Hepatocyte (in vitro differentiated cells): ENCODE measurements at regions not wholly inside any gene's neighbourhood (a gene's known extent, or its start where the extent isn't known, plus 50 kb on each side); places are given as distances from the start of the nearest gene placed in this dataset.
A peak's percentile ranks its signal among the peaks of the same experiment; 100 is the strongest.
"Not testable (repeated sequence)": the region's sequence is repeated elsewhere in the genome, so short reads cannot be mapped to it uniquely, and the experiment has no call there.

Experiments
- DNase-seq: peaks from one replicate; pipeline ENCODE4 v3.0.0-alpha.2; 2016; ENCODE audit warnings: low spot score
- H2AFZ ChIP-seq: fragments of 200-600 bp; sonication (generic); 2 replicates; pipeline ENCODE4 v1.6.0; 2016; ENCODE audit warnings: antibody characterized with exemption, mild to moderate bottlenecking
- H3K27ac ChIP-seq: fragments of 200-600 bp; sonication (generic); 2 replicates; pipeline ENCODE4 v1.5.1; 2016; ENCODE audit warnings: mild to moderate bottlenecking
- H3K27me3 ChIP-seq: fragments of 200-600 bp; sonication (generic); 2 replicates; pipeline ENCODE4 v1.6.1; 2016
- H3K36me3 ChIP-seq: fragments of 200-600 bp; sonication (generic); replicated peaks from 2 replicates; pipeline ENCODE4 v1.5.1; 2016; ENCODE audit warnings: low read depth; ENCODE audit not compliant: insufficient read depth
- H3K4me1 ChIP-seq: fragments of 200-600 bp; sonication (generic); 2 replicates; pipeline ENCODE4 v1.5.1; 2016; ENCODE audit warnings: mild to moderate bottlenecking, moderate library complexity; ENCODE audit not compliant: insufficient read depth
- H3K4me2 ChIP-seq: fragments of 200-600 bp; sonication (generic); 2 replicates; pipeline ENCODE4 v1.6.0; 2016
- H3K4me3 ChIP-seq: fragments of 200-600 bp; sonication (generic); 2 replicates; pipeline ENCODE4 v1.5.1; 2016; ENCODE audit warnings: mild to moderate bottlenecking
- H3K79me2 ChIP-seq: fragments of 200-600 bp; sonication (generic); 2 replicates; pipeline ENCODE4 v1.6.0; 2017; ENCODE audit warnings: mild to moderate bottlenecking
- H3K9me2 ChIP-seq: fragments of 200-600 bp; sonication (generic); replicated peaks from 2 replicates; pipeline ENCODE4 v1.6.0; 2017; ENCODE audit warnings: mild to moderate bottlenecking; ENCODE audit not compliant: insufficient read depth
- H3K9me3 ChIP-seq: fragments of 200-600 bp; sonication (generic); 2 replicates; pipeline ENCODE4 v1.5.1; 2016; ENCODE audit warnings: low read depth, mild to moderate bottlenecking
- H4K20me1 ChIP-seq: fragments of 200-600 bp; sonication (generic); 2 replicates; pipeline ENCODE4 v1.6.0; 2016; ENCODE audit warnings: mild to moderate bottlenecking; ENCODE audit not compliant: insufficient read depth, poor library complexity, severe bottlenecking
- CTCF ChIP-seq: fragments of 200-600 bp; sonication (generic); IDR thresholded peaks from 2 replicates; pipeline ENCODE4 v1.5.1; 2016; ENCODE audit warnings: antibody characterized with exemption, mild to moderate bottlenecking; ENCODE audit not compliant: poor library complexity
- WGBS: methylation state at CpG from one replicate; pipeline ENCODE4 v1.1.6; 2016; ENCODE audit warnings: low lambda C conversion rate; ENCODE audit errors: missing lambda C conversion rate; 5-methylcytosine and 5-hydroxymethylcytosine counted together

GRCh38 chr3:75552095-75552494 lies 112.0 kb upstream of the FRG2C start:
- H3K27me3 ChIP-seq, H4K20me1 ChIP-seq, H3K9me2 ChIP-seq, DNase-seq, H3K27ac ChIP-seq, H3K36me3 ChIP-seq, H3K9me3 ChIP-seq, H3K79me2 ChIP-seq, H3K4me1 ChIP-seq, H2AFZ ChIP-seq, H3K4me3 ChIP-seq, H3K4me2 ChIP-seq: not testable (repeated sequence)
- 40% methylated on average over 11 of the region's 11 CpGs for WGBS
- peak; percentile 38 for TF ChIP-seq CTCF

- H3K4me1 ChIP-seq, H3K4me2 ChIP-seq, H3K27ac ChIP-seq, H3K36me3 ChIP-seq, H3K27me3 ChIP-seq, H3K9me3 ChIP-seq, H3K4me3 ChIP-seq, H3K79me2 ChIP-seq, H2AFZ ChIP-seq, DNase-seq, H3K9me2 ChIP-seq, H4K20me1 ChIP-seq: not testable (repeated sequence)
- WGBS: 87% methylated on average over 3 of the region's 3 CpGs
Measured at GRCh38 chr3:75564427-75564826, 99.7 kb upstream of the FRG2C start.

GRCh38 chr3:75572303-75572702 lies 91.8 kb upstream of the FRG2C start:
- 78% methylated on average over 7 of the region's 7 CpGs for WGBS
- H3K79me2 ChIP-seq, H3K4me1 ChIP-seq: not testable (repeated sequence)

DNA sequence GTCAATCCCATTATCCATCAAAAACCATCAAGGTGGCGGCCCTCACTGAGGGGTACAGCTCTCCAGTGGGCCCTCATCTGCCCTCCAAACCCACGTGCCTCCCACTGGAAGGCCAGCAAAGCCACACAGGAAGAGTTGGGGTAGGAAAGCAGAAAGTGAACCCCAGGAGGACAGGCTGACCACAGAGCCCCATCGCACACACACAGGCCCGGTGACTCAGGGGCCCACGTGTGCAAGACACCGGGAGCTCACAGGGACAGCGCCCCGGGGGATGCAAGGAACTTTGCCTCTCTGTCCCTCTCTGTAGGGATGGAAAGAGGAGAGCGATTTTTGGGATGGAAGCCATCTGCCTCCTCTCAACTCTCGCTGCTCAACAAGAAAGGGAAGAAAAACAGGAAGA lies 85.0 kb upstream of the FRG2C start:
- not testable (repeated sequence) for H3K36me3 ChIP-seq, H2AFZ ChIP-seq, DNase-seq, H3K27me3 ChIP-seq, H3K9me3 ChIP-seq, H3K4me3 ChIP-seq, H3K27ac ChIP-seq, H3K9me2 ChIP-seq, H4K20me1 ChIP-seq, H3K4me1 ChIP-seq, H3K79me2 ChIP-seq
- 52% methylated on average over 10 of the region's 10 CpGs for WGBS
- H3K4me2 ChIP-seq: peak overlapping the region; percentile 100

More at GRCh38 chr3:75572303-75572702, 91.8 kb upstream of the FRG2C start:
- not testable (repeated sequence) for H4K20me1 ChIP-seq, H3K9me3 ChIP-seq, H3K4me3 ChIP-seq, H3K27ac ChIP-seq, H2AFZ ChIP-seq, H3K27me3 ChIP-seq, H3K36me3 ChIP-seq, H3K4me2 ChIP-seq, H3K9me2 ChIP-seq, DNase-seq

DNA sequence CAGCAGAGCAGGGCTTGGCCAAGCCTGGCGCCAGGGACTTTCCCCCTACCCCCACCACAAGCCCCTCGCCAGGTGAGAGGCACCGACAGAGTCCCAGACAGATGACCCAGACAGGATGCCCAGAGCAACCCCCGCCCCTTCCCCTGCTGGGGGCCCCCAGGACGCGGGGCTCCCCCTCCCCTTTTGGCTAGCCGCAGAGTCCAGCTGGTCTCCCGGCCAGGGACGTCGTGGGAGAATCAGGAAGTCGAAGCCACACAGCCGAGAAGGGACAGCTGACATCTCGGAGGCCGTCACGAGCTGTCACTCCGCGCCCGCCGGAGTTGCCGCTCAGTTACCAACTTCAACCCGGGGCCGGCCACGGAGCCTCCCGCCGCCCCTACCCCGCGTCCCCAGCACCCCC lies 84.6 kb upstream of the FRG2C start:
- not testable (repeated sequence) for H3K4me1 ChIP-seq, H3K9me2 ChIP-seq, H4K20me1 ChIP-seq, H3K27ac ChIP-seq, H3K36me3 ChIP-seq, H3K9me3 ChIP-seq, H3K79me2 ChIP-seq, H3K27me3 ChIP-seq
- Histone ChIP-seq H3K4me3 (peak overlapping the region; percentile 83), H3K4me2 (peak overlapping the region; percentile 100), H2AFZ (peak overlapping the region; percentile 98)
- WGBS: 0% methylated on average over 1 of the region's 27 CpGs
- DNase-seq: peak; percentile 13

DNA sequence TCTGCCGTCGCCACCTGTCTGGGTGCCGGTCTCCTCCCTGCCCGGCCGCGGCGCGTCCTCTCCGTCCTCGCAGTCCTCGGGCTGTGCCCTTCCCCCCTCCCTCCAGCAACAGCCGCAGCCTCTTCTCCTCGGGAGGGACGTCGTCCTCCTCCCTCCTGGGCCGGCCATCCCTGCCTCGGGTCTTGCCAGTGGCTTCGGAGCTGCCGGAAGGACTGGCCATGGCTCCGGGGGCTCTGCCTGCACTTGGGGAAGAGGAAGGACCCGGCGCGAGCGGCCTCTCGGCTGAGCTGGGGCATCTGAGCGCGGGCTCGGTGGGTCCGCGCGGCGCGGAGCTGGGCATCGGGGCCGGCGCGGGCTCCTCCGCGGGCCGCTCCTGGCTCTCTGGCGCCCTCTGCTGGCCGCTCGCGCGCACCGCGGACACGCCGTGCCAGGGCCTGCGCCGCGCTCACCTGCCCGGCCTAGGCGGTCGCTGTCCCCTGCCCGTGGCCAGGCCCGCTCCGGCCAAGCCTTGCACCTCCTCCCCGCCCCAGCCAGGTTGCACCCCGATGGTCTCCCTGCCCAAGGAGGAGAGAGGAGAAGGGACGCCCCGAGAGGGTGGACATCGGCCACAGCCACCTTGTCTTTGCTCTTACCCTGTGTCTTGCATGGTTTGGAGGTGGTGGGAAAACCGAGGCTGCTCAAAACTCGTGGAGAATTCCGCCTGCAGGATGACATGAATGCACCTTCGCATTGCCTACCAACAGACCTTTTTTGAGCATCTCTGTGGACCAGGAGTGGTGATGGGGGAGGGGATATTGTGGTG lies 83.9 kb upstream of the FRG2C start:
- not testable (repeated sequence) for H4K20me1 ChIP-seq, H3K27me3 ChIP-seq, H3K79me2 ChIP-seq, H3K9me2 ChIP-seq, H3K9me3 ChIP-seq, H3K36me3 ChIP-seq, H3K27ac ChIP-seq, H3K4me1 ChIP-seq
- DNase-seq: peak; percentile 56
- WGBS: 9% methylated on average over 39 of the region's 67 CpGs
- TF ChIP-seq CTCF: peak; percentile 48
- Histone ChIP-seq H2AFZ (peak overlapping the region; percentile 98), H3K4me3 (peak overlapping the region; percentile 83), H3K4me2 (peak overlapping the region; percentile 100)

DNA sequence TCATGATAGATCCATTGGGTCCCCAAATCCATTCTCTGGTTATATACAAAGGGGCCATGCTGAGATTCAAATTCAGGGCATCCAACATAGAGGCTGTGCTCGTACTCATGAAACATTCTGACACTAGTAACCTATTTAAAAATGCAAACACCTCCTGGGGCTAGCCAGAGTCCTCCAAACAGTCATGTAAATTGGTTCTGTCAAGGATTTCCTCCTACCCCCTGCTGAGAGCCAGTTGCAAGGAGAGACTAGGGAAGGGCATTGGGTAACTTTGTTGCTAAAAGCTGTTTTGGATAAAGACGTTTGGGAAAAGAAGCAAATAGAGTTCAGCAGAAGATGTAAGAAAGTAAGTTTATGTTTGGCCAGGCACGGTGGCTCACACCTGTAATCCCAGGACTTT lies 81.6 kb upstream of the FRG2C start:
- not testable (repeated sequence) for H3K4me1 ChIP-seq, H3K9me3 ChIP-seq, H3K9me2 ChIP-seq, H3K4me3 ChIP-seq, H3K36me3 ChIP-seq, H4K20me1 ChIP-seq, DNase-seq, H3K27me3 ChIP-seq, H2AFZ ChIP-seq, H3K27ac ChIP-seq, H3K79me2 ChIP-seq, H3K4me2 ChIP-seq
- 29% methylated on average over 3 of the region's 3 CpGs for WGBS
